K562 (cell line): ENCODE measurements at regions not wholly inside any gene's neighbourhood (a gene's known extent, or its start where the extent isn't known, plus 50 kb on each side); places are given as distances from the start of the nearest gene placed in this dataset.

Experiments
- MITF ChIP-seq: IDR thresholded peaks from 2 replicates; pipeline ENCODE4 v1.6.1; 2014; ENCODE audit warnings: antibody characterized with exemption
- ZBTB40 ChIP-seq, 2 experiments: fragments of 450-650 bp in 1 of 2; sonication (generic) in 1 of 2; formaldehyde crosslinking in 1 of 2; IDR thresholded peaks; 2 replicates each; pipeline versions ENCODE4 v1.7.1 to v1.9.0; 2016 to 2022; ENCODE audit warnings: inconsistent platforms in 1 of 2, mild to moderate bottlenecking in 1 of 2, missing genetic modification reagents in 1 of 2
- ZNF695 ChIP-seq: fragments of 450-650 bp; formaldehyde crosslinking; IDR thresholded peaks from 2 replicates; pipeline ENCODE4 v1.4.0; 2020; ENCODE audit warnings: mild to moderate bottlenecking, moderate library complexity

GRCh38 chr9:78971540-78971939 lies 600.2 kb upstream of the TLE4 start (continued):
- TF ChIP-seq ZBTB40 (IDR thresholded peaks at IDR 0.05) (no peak), ZBTB40 (CRISPR knock-in tag; IDR thresholded peaks at IDR 0.05) (no peak), ZNF695 (CRISPR knock-in tag) (no peak), MITF (no peak)
- TF ChIP-seq, all 486 proteins: peak for 0
